Esophagus muscularis mucosa (tissue), 4 donors: ENCODE measurements at regions not wholly inside any gene's neighbourhood (a gene's known extent, or its start where the extent isn't known, plus 50 kb on each side); places are given as distances from the start of the nearest gene placed in this dataset.

Source experiments
- DNase-seq: peaks from one replicate; pipeline ENCODE4 v3.0.0-alpha.2; 2017; ENCODE audit errors: extremely low spot score
- H3K27ac ChIP-seq, 4 donors: fragments of 200-600 bp; sonication (generic); replicated peaks in 1 of 4; 1 replicate in 3 of 4; 2 replicates in 1 of 4; pipeline ENCODE4 v1.5.1; 2016 to 2019; ENCODE audit warnings: mild to moderate bottlenecking in 1 of 4
- H3K27me3 ChIP-seq, 4 donors: fragments of 200-600 bp; sonication (generic); one replicate each; pipeline versions ENCODE4 v1.5.1 to v1.6.0; 2016 to 2019
- H3K36me3 ChIP-seq, 4 donors: fragments of 200-600 bp; sonication (generic); one replicate each; pipeline ENCODE4 v1.5.1; 2016 to 2019
- H3K4me1 ChIP-seq, 4 donors: fragments of 200-600 bp; sonication (generic); one replicate each; pipeline ENCODE4 v1.5.1; 2016 to 2019
- H3K4me3 ChIP-seq, 4 donors: fragments of 200-600 bp; sonication (generic); 1 replicate in 2 of 4; 2 replicates in 2 of 4; pipeline ENCODE4 v1.5.1; 2016 to 2019; ENCODE audit warnings: mild to moderate bottlenecking in 4 of 4, moderate library complexity in 1 of 4
- H3K9me3 ChIP-seq, 4 donors: fragments of 200-600 bp; sonication (generic); 1 replicate in 3 of 4; 2 replicates in 1 of 4; pipeline ENCODE4 v1.5.1; 2016 to 2019
- CTCF ChIP-seq, 3 experiments: fragments of 200-600 bp in 2 of 3; fragments of 450-650 bp in 1 of 3; sonication (generic) in 2 of 3; IDR thresholded peaks; one replicate each; pipeline ENCODE4 v1.5.1; 2017 to 2019; ENCODE audit warnings: antibody characterized with exemption in 3 of 3, mild to moderate bottlenecking in 2 of 3, moderate library complexity in 1 of 3
- EP300 ChIP-seq: sonication (generic); formaldehyde crosslinking; IDR thresholded peaks from one replicate; pipeline ENCODE4 v1.6.1; 2017; ENCODE audit warnings: antibody characterized with exemption
- POLR2A ChIP-seq: fragments of 450-650 bp; IDR thresholded peaks from one replicate; pipeline ENCODE4 v1.6.1; 2017; ENCODE audit warnings: antibody characterized with exemption, moderate library complexity, mild to moderate bottlenecking, low read depth
- POLR2AphosphoS5 ChIP-seq, 2 donors: sonication (generic); formaldehyde crosslinking; IDR thresholded peaks; one replicate each; pipeline ENCODE4 v1.6.1; 2017; ENCODE audit warnings: antibody characterized with exemption in 2 of 2
- WGBS: methylation state at CpG from one replicate; pipeline ENCODE4 v1.1.5; 2018; 5-methylcytosine and 5-hydroxymethylcytosine counted together
- intact Hi-C: fragments of 100-400 bp; cut with DNase I; formaldehyde crosslinking; loops from one replicate; pipeline ENCODE4 v1.15.1; 2023

- H3K27ac ChIP-seq = no peak overlapping the region
- 26% methylated on average over 1 of the region's 1 CpG for WGBS
- no peak for DNase-seq
- no peaks in the 10 kb centered on the region for H3K27me3 ChIP-seq
- intact Hi-C loops = no loop called here
- TF ChIP-seq EP300 (no peak), POLR2AphosphoS5 (IDR thresholded peaks at IDR 0.05) (no peak), CTCF (IDR thresholded peaks at IDR 0.05) (no peak), POLR2A (no peak)
- no peaks in the 10 kb centered on the region for H3K36me3 ChIP-seq
- peaks cover 0 to 5% (median 0%) of the 10 kb centered on the region in 4 donors for H3K9me3 ChIP-seq
- no peak overlapping the region for H3K4me3 ChIP-seq
- no peaks in the 10 kb centered on the region for H3K4me1 ChIP-seq
These were observed 104.4 kb upstream of the ESX1 start for GRCh38 chrX:104359124-104359523.

- WGBS = 38% methylated on average over 3 of the region's 3 CpGs
- Histone ChIP-seq H3K4me3 (no peak overlapping the region), H3K9me3 (no peaks in the 10 kb centered on the region), H3K4me1 (no peaks in the 10 kb centered on the region), H3K27me3 (no peaks in the 10 kb centered on the region), H3K36me3 (no peaks in the 10 kb centered on the region), H3K27ac (no peak overlapping the region)
- intact Hi-C loops = no loop called here
- TF ChIP-seq POLR2A = no peak
- TF ChIP-seq EP300 = no peak
- no peak for TF ChIP-seq CTCF (IDR thresholded peaks at IDR 0.05)
- TF ChIP-seq POLR2AphosphoS5 (IDR thresholded peaks at IDR 0.05) = no peak
- no peak for DNase-seq
These were observed 96.5 kb upstream of the ESX1 start for GRCh38 chrX:104351173-104351769.

- no peak overlapping the region for H3K27ac ChIP-seq
- no peak overlapping the region for H3K4me3 ChIP-seq
- H3K36me3 ChIP-seq = no peaks in the 10 kb centered on the region
- H3K9me3 ChIP-seq = no peaks in the 10 kb centered on the region
- WGBS = 63% methylated on average over 4 of the region's 4 CpGs
- intact Hi-C loops = no loop called here
- TF ChIP-seq POLR2AphosphoS5 (IDR thresholded peaks at IDR 0.05) (no peak), EP300 (no peak), CTCF (IDR thresholded peaks at IDR 0.05) (no peak), POLR2A (no peak)
- H3K27me3 ChIP-seq = no peaks in the 10 kb centered on the region
- no peaks in the 10 kb centered on the region for H3K4me1 ChIP-seq
- no peak for DNase-seq
These were observed 93.1 kb upstream of the ESX1 start for GRCh38 chrX:104347860-104348259.

GRCh38 chrX:104343428-104344129, 88.8 kb upstream of the ESX1 start:
- no peak overlapping the region for H3K4me3 ChIP-seq
- WGBS = 42% methylated on average over 8 of the region's 8 CpGs
- intact Hi-C loops = no loop called here
- no peaks in the 10 kb centered on the region for H3K4me1 ChIP-seq
- no peak for TF ChIP-seq POLR2AphosphoS5 (IDR thresholded peaks at IDR 0.05)
- peak in 2 of 3 experiments; percentile 23 to 24 for TF ChIP-seq CTCF (IDR thresholded peaks at IDR 0.05)
- DNase-seq = no peak
- H3K27me3 ChIP-seq = peaks cover 0 to 5% (median 0%) of the 10 kb centered on the region in 4 donors
- no peaks in the 10 kb centered on the region for H3K36me3 ChIP-seq
- H3K9me3 ChIP-seq = no peaks in the 10 kb centered on the region
- H3K27ac ChIP-seq = no peak overlapping the region
